ENCODE measurements at regions not wholly inside any gene's neighbourhood (a gene's known extent, or its start where the extent isn't known, plus 50 kb on each side); places are given as distances from the start of the nearest gene placed in this dataset.

- TF ChIP-seq CTCF (conservative IDR thresholded peaks at IDR 0.05; ENCODE audit: low read depth, low read length) (no peak), EZH2 (IDR thresholded peaks at IDR 0.05; ENCODE audit: low read length, unreplicated experiment) (no peak)
Observed at GRCh38 chr4:170827562-170828274, 738.0 kb upstream of the AADAT start.
